Muscle of leg (tissue), 3 donors: ENCODE measurements at regions not wholly inside any gene's neighbourhood (a gene's known extent, or its start where the extent isn't known, plus 50 kb on each side); places are given as distances from the start of the nearest gene placed in this dataset.
"Not testable (repeated sequence)": the region's sequence is repeated elsewhere in the genome, so short reads cannot be mapped to it uniquely, and the experiment has no call there.

Experiments
- DNase-seq: peaks from one replicate; pipeline ENCODE4 v3.0.0; 2013
- H3K27ac ChIP-seq: one replicate; pipeline ENCODE4 v1.5.1; 2013; ENCODE audit warnings: mild to moderate bottlenecking, low read length, control low read depth
- H3K27me3 ChIP-seq: one replicate; pipeline ENCODE4 v1.6.1; 2013; ENCODE audit warnings: low read length; ENCODE audit not compliant: control insufficient read depth, insufficient read depth
- H3K36me3 ChIP-seq: one replicate; pipeline ENCODE4 v1.6.1; 2013; ENCODE audit warnings: low read length; ENCODE audit not compliant: control insufficient read depth, insufficient read depth
- H3K4me1 ChIP-seq: one replicate; pipeline ENCODE4 v1.6.1; 2013; ENCODE audit warnings: low read length; ENCODE audit not compliant: control insufficient read depth, insufficient read depth
- H3K4me3 ChIP-seq: one replicate; pipeline ENCODE4 v1.5.1; 2013; ENCODE audit warnings: low read length, control low read depth
- H3K9me3 ChIP-seq: replicated peaks from 2 replicates; pipeline ENCODE4 v1.6.1; 2013; ENCODE audit warnings: low read depth, low read length; ENCODE audit not compliant: control insufficient read depth
- WGBS: methylation state at CpG from one replicate; pipeline ENCODE4 v1.1.5; 2013; ENCODE audit warnings: missing lambda C conversion rate; ENCODE audit not compliant: insufficient coverage; 5-methylcytosine and 5-hydroxymethylcytosine counted together

DNA sequence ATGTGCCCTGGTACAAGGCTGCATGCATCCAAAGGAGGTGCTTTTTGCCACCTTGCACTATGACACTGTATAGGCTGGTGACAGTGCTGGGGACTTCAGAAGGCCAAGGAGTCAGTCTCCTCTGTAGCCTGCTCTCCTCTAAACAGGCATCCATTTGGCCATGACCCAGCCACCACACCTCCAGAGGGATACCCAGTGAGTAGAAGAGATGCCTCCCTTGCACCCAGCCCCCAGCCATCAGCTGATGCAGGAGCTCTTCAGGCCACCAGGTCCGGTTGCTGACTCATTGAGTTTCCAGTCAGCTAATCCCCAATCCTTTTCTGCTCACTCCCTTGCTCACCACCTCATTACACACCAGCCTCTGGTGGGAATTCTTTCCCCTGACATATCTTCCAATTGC, 99.8 kb downstream of the PJA1 start:
- H3K36me3 ChIP-seq: no peaks in the 10 kb centered on the region
- peaks cover 60% of the 10 kb centered on the region for H3K27me3 ChIP-seq
- WGBS: 60% methylated on average over 1 of the region's 1 CpG
- H3K4me1 ChIP-seq: peaks cover 31% of the 10 kb centered on the region
- DNase-seq: no peak
- H3K4me3 ChIP-seq: no peak overlapping the region
- H3K27ac ChIP-seq: no peak overlapping the region
- H3K9me3 ChIP-seq: peaks cover 5% of the 10 kb centered on the region

DNA sequence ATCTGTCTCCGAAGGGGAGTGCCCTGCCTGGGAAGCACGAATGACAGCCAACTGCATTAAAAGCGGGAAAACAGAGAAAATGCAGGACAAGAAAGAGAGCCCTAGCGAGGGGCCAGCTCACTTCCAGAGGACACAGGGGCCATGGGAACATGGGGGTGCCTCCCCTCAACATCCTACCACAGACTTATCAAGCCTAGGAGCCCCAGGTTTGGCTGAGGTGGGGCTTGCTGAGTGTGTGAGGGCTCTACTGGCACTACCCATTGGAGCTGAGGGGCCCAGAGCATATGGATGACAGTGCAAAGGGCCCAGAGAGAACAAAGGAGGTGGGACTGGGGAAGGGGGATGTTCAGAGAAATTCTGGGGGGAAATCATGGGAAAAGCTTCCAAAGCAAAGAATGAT, 101.8 kb downstream of the PJA1 start:
- no peaks in the 10 kb centered on the region for H3K36me3 ChIP-seq
- no peak overlapping the region for H3K27ac ChIP-seq
- H3K9me3 ChIP-seq: peaks cover 5% of the 10 kb centered on the region
- peaks cover 52% of the 10 kb centered on the region for H3K27me3 ChIP-seq
- no peak overlapping the region for H3K4me3 ChIP-seq
- H3K4me1 ChIP-seq: peaks cover 17% of the 10 kb centered on the region
- DNase-seq: no peak
- WGBS: 77% methylated on average over 3 of the region's 4 CpGs

DNA sequence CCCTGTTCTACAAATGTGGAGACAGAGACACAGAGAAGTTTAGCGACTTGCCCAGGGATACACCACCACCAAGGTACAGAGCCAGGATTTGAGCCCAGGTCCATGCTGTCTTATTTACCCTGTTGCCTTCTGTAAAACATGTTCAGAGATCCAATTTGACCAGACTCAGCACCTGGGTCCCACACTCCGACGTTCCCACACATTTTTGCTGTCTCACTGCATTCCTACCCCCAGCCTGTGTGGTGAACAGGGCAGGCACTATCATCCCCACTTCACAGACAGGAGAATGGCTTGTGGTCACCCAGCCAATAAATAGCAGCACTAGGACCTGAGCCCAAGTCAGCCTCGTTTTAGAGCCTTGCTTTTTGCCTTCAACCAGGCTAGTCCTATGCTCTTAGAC, 102.8 kb downstream of the PJA1 start:
- DNase-seq: no peak
- H3K27ac ChIP-seq: no peak overlapping the region
- H3K27me3 ChIP-seq: peaks cover 50% of the 10 kb centered on the region
- H3K4me1 ChIP-seq: peaks cover 13% of the 10 kb centered on the region
- peaks cover 5% of the 10 kb centered on the region for H3K9me3 ChIP-seq
- WGBS: 63% methylated on average over 4 of the region's 4 CpGs
- no peak overlapping the region for H3K4me3 ChIP-seq
- H3K36me3 ChIP-seq: no peaks in the 10 kb centered on the region

DNA sequence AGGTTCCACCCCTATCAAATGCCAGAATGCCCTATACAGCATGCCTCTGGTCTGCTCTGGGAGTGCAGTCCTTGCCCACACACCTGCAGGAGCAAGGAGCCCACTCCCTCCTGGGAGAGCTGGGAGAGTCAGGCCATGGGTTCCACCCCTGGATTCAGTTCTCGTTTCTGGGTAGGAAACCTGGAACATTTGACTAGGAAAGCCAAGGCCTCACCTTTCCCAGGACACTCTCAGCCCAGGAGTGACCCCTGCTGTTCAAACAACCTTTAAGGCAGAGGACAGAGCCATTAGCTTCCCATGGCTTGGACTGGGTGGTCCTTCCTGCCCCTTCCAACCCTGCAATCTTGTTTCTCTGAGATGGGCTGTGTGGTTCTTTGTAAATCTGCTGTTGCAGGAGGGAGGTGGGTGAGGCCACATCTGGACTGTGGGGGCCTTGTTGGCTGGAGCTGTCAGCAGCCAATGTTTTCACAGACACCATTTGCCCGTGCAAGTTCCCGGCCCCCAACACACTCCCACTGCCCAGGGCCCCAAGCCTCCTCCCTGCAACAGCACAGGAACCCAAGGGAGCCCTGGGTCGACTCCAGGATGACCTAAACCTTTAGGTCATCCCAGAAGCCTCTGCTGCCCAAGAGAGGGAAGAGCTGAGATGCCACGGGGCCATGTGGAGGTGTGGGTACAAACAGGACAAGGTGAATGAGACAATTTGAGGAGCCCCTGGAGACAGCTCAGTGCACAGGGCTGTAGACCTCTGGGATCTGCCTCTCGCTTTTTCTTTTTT, 104.4 kb downstream of the PJA1 start:
- 46% methylated on average over 3 of the region's 6 CpGs for WGBS
- DNase-seq: peak; percentile 69
- Histone ChIP-seq H3K4me1 (peaks cover 9% of the 10 kb centered on the region), H3K4me3 (no peak overlapping the region), H3K36me3 (no peaks in the 10 kb centered on the region), H3K27me3 (peaks cover 42% of the 10 kb centered on the region), H3K27ac (no peak overlapping the region), H3K9me3 (peaks cover 5% of the 10 kb centered on the region)

DNA sequence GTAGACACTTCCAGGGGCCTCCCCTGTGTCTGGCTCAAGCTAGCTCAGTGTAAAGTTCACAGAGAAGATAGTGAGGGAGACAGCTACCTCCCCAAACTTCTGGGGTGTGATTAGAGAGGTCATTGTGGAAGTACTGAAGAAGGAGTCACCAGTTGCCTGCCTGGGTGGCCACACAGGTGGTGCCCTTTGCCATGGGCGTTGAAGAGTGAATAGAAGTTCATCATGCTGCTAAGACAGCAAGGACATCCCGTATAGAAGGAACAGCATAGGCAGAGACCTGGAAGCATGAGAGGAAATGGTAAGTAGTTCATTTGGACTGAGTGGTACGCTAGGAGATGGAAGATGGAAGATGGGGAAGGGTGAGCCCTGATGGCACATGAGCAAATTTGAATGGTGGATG, 110.1 kb downstream of the PJA1 start:
- Histone ChIP-seq H3K36me3 (no peaks in the 10 kb centered on the region), H3K4me1 (peaks cover 2% of the 10 kb centered on the region), H3K4me3 (no peak overlapping the region), H3K27ac (no peak overlapping the region), H3K27me3 (peaks cover 8% of the 10 kb centered on the region), H3K9me3 (no peaks in the 10 kb centered on the region)
- no peak for DNase-seq
- WGBS: 76% methylated on average over 3 of the region's 3 CpGs

DNA sequence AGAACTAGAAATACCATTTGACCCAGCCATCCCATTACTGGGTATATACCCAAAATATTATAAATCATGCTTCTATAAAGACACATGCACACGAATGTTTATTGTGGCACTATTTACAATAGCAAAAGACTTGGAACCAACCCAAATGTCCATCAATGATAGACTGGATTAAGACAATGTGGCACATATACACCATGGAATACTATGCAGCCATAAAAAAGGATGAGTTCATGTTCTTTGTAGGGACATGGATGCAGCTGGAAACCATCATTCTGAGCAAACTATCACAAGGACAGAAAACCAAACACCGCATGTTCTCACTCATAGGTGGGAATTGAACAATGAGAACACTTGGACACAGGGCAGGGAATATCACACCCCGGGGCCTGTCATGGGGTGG, 110.8 kb downstream of the PJA1 start:
- H3K27ac ChIP-seq, H3K9me3 ChIP-seq, H3K36me3 ChIP-seq, H3K4me3 ChIP-seq, H3K4me1 ChIP-seq, DNase-seq, H3K27me3 ChIP-seq: not testable (repeated sequence)
- WGBS: no CpG with 5 or more reads among the region's 3 CpGs

DNA sequence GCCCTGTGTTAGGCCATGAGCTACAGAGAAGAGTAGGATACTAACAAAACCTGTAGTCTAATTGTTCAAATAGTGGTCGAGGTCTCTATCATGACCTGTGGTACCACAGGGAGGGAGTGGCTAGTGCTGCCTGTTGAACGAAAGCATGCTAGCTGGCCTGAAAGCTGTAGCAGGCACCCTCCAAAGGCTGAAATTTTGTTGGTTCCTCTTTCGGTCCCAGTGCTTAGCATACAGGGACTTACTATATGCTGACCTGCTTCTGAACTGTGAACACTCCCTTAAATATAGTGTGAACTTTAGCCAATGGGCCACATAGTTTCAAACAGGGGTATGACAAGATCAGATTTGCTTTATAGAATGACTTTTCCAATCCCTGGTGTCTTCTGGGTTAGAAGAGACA, 113.4 kb downstream of the PJA1 start:
- Histone ChIP-seq H3K27ac (no peak overlapping the region), H3K36me3 (no peaks in the 10 kb centered on the region), H3K27me3 (peaks cover 21% of the 10 kb centered on the region), H3K9me3 (no peaks in the 10 kb centered on the region), H3K4me3 (no peak overlapping the region), H3K4me1 (no peaks in the 10 kb centered on the region)
- 69% methylated on average over 2 of the region's 3 CpGs for WGBS
- no peak for DNase-seq

DNA sequence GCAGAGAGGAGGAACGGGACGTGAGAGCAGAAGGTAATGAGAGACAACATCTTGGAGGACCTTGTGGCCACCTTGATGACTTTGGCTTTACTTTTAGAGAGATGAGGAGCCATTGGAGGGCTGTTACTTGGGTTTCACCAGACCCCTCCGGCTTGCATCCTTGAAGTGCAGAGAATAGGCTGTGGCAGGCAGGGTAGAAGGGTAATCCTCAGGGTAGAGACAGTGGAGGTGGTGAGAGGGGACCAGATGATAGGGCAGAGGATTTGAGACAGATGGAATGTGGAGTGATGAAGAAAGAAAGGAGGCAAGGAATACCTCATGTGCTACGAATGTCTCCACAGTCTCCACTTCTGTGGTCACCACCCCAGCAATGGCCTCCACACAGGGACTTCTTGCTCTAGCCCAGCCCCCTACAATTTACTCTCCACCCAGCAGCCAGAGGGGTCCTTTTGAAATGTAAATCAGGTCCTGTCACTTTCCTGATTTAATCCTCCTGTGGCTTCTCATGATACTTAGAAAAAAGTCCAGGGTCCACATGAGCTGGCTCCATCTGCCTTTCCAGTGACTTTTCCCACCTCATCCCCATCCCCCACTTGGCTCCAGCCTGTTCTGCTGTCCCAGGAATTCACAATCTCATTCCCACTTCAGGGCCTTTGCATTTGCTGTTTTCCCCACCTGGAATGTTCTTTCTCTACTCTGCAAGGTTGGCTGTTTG, 115.0 kb downstream of the PJA1 start:
- Histone ChIP-seq H3K4me1 (no peaks in the 10 kb centered on the region), H3K4me3 (no peak overlapping the region), H3K27ac (no peak overlapping the region), H3K27me3 (peaks cover 24% of the 10 kb centered on the region), H3K36me3 (no peaks in the 10 kb centered on the region), H3K9me3 (no peaks in the 10 kb centered on the region)
- 73% methylated on average over 4 of the region's 4 CpGs for WGBS
- no peak for DNase-seq

DNA sequence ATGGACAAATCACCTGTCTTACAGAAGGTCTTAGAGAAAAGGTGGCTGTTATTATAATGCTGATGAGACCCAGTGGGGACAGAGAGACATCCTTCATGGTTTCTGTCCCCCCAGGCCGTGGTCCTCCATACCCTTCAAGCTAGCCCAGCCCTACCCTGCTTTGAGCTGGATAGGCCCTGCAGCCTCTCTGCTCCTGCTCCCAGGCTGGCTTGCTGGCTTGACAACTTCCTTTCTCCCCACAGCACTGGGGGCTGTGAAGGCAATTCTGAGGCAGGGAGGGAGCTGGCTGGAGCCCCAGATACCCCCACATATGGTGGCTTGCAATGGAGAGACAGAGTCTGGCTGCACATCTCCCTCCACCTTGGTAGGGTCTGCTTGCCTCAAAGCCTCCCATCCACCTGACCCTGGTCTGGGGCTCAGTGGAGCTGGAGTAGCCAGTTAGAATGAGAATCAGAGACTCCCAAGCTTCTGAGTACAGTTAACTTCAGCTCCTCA, 118.2 kb downstream of the PJA1 start:
- H3K4me3 ChIP-seq: no peak overlapping the region
- no peak overlapping the region for H3K27ac ChIP-seq
- no peaks in the 10 kb centered on the region for H3K4me1 ChIP-seq
- 80% methylated on average over 1 of the region's 1 CpG for WGBS
- H3K27me3 ChIP-seq: peaks cover 26% of the 10 kb centered on the region
- H3K36me3 ChIP-seq: no peaks in the 10 kb centered on the region
- no peak for DNase-seq
- H3K9me3 ChIP-seq: no peaks in the 10 kb centered on the region

DNA sequence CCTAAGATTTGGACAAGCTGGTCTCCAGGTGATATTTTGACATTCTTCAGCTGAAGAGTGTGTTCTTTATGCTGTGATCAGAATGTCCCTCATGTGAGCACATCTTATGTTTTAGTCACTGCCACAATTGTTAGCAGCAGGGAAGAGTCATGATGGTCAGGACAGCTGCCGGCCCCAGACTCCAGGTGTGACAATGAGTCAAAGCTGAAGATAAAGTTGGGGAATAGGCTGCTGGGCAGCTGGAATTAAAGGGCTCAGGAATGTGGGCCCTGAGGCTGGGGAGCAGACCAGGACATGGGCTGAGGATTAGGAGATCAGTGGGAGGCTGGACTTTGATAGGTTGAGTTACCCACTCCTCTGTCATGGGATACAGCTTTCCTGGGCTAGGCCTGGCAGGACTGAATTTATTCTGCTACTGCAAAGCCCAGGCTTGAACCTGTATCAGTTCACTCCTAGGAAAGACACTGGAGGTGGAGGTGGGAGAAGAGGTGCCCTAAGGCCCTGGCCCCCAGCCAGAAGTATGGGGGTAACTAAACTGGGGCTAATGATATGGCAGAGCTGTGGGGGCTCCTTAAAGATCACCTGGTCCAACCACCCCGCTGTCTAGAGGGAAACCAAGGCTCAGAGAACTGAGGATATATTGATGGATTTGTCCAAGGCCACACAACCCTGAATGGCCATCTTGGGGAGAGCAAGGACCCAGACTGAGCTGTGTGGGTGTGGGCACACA, 119.5 kb downstream of the PJA1 start:
- H3K36me3 ChIP-seq: no peaks in the 10 kb centered on the region
- peaks cover 26% of the 10 kb centered on the region for H3K27me3 ChIP-seq
- DNase-seq: no peak
- no peaks in the 10 kb centered on the region for H3K9me3 ChIP-seq
- no peaks in the 10 kb centered on the region for H3K4me1 ChIP-seq
- no peak overlapping the region for H3K27ac ChIP-seq
- no peak overlapping the region for H3K4me3 ChIP-seq
- 70% methylated on average over 2 of the region's 2 CpGs for WGBS
